Activated CD8-positive, alpha-beta T cell treated with anti-CD3 and anti-CD28 coated beads for 36 hours (primary cell): ENCODE measurements at regions not wholly inside any gene's neighbourhood (a gene's known extent, or its start where the extent isn't known, plus 50 kb on each side); places are given as distances from the start of the nearest gene placed in this dataset.
"Not testable (repeated sequence)": the region's sequence is repeated elsewhere in the genome, so short reads cannot be mapped to it uniquely, and the experiment has no call there.

Experiments
- ATAC-seq: fragments of 200-7000 bp; cut with Tn5 transposase; one replicate; pipeline ENCODE4 v1.10.0; 2021; ENCODE audit warnings: mild to moderate bottlenecking, moderate library complexity
- CTCF ChIA-PET: fragments of 350-600 bp; sonication (Branson Sonifier 250); formaldehyde crosslinking; loops from one replicate; lab custom pipeline; 2021; ENCODE audit warnings: antibody characterized with exemption; lab: Charles Lee
- POLR2A ChIA-PET: fragments of 350-600 bp; sonication (Branson Sonifier 250); formaldehyde crosslinking; loops from one replicate; lab custom pipeline; 2021; ENCODE audit warnings: antibody characterized with exemption; lab: Charles Lee
- DNase-seq: peaks from one replicate; pipeline ENCODE4 v3.0.0-alpha.2; 2020
- H3K27ac Mint-ChIP-seq: one replicate; pipeline ENCODE4 v1.8.0; 2021; ENCODE audit warnings: mild to moderate bottlenecking, mixed read lengths
- H3K27me3 Mint-ChIP-seq: one replicate; pipeline ENCODE4 v1.8.0; 2021; ENCODE audit warnings: mixed read lengths
- H3K36me3 Mint-ChIP-seq: one replicate; pipeline ENCODE4 v1.8.0; 2021; ENCODE audit warnings: low read depth, mixed read lengths
- H3K4me1 Mint-ChIP-seq: one replicate; pipeline ENCODE4 v1.8.0; 2021; ENCODE audit warnings: low read depth, mixed read lengths
- H3K4me3 Mint-ChIP-seq: one replicate; pipeline ENCODE4 v1.8.0; 2021; ENCODE audit warnings: mild to moderate bottlenecking, moderate library complexity, mixed read lengths
- H3K9me3 Mint-ChIP-seq: one replicate; pipeline ENCODE4 v1.8.0; 2021; ENCODE audit warnings: mixed read lengths
- intact Hi-C: fragments of 100-400 bp; cut with micrococcal nuclease; formaldehyde crosslinking; loops from one replicate; pipeline ENCODE4 v1.10.0; 2022
- TF ChIP-seq, protein P1 (sequence below): fragments of 200-600 bp; IDR thresholded peaks from one replicate; pipeline ENCODE4 v1.8.0; 2022; ENCODE audit warnings: antibody characterized with exemption, mild to moderate bottlenecking

GRCh38 chr3:22691856-22692628 lies 511.1 kb upstream of the UBE2E2 start:
- Mint-ChIP-seq H3K4me3 (no peak overlapping the region), H3K9me3 (no peaks in the 10 kb centered on the region), H3K4me1 (no peaks in the 10 kb centered on the region), H3K27me3 (no peaks in the 10 kb centered on the region), H3K27ac (no peak overlapping the region), H3K36me3 (no peaks in the 10 kb centered on the region)
- DNase-seq (no peak), ATAC-seq (no peak)
- POLR2A ChIA-PET, result no interaction called here
- TF ChIP-seq, protein P1, sequence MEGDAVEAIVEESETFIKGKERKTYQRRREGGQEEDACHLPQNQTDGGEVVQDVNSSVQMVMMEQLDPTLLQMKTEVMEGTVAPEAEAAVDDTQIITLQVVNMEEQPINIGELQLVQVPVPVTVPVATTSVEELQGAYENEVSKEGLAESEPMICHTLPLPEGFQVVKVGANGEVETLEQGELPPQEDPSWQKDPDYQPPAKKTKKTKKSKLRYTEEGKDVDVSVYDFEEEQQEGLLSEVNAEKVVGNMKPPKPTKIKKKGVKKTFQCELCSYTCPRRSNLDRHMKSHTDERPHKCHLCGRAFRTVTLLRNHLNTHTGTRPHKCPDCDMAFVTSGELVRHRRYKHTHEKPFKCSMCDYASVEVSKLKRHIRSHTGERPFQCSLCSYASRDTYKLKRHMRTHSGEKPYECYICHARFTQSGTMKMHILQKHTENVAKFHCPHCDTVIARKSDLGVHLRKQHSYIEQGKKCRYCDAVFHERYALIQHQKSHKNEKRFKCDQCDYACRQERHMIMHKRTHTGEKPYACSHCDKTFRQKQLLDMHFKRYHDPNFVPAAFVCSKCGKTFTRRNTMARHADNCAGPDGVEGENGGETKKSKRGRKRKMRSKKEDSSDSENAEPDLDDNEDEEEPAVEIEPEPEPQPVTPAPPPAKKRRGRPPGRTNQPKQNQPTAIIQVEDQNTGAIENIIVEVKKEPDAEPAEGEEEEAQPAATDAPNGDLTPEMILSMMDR, result no peak
- intact Hi-C loops, result no loop called here
- CTCF ChIA-PET, result no interaction called here

GRCh38 chr3:22700876-22701275 lies 502.3 kb upstream of the UBE2E2 start:
- intact Hi-C loops, result no loop called here
- POLR2A ChIA-PET, result no interaction called here
- TF ChIP-seq, protein P1, result no peak
- DNase-seq (no peak), ATAC-seq (no peak)
- no peak overlapping the region for H3K27ac Mint-ChIP-seq
- no peaks in the 10 kb centered on the region for H3K27me3 Mint-ChIP-seq
- H3K36me3 Mint-ChIP-seq, result no peaks in the 10 kb centered on the region
- peaks cover 2% of the 10 kb centered on the region for H3K9me3 Mint-ChIP-seq
- no peaks in the 10 kb centered on the region for H3K4me1 Mint-ChIP-seq
- CTCF ChIA-PET, result no interaction called here
- no peak overlapping the region for H3K4me3 Mint-ChIP-seq

- DNase-seq (no peak), ATAC-seq (no peak)
- TF ChIP-seq, protein P1, result no peak
- ChIA-PET CTCF (no interaction called here), POLR2A (no interaction called here)
- peaks cover 5% of the 10 kb centered on the region for H3K9me3 Mint-ChIP-seq
- H3K4me1 Mint-ChIP-seq, result no peaks in the 10 kb centered on the region
- H3K27me3 Mint-ChIP-seq, result no peaks in the 10 kb centered on the region
- H3K4me3 Mint-ChIP-seq, result no peak overlapping the region
- no peaks in the 10 kb centered on the region for H3K36me3 Mint-ChIP-seq
- intact Hi-C loops, result no loop called here
- no peak overlapping the region for H3K27ac Mint-ChIP-seq
These were observed 499.0 kb upstream of the UBE2E2 start for GRCh38 chr3:22704166-22704565.

DNA sequence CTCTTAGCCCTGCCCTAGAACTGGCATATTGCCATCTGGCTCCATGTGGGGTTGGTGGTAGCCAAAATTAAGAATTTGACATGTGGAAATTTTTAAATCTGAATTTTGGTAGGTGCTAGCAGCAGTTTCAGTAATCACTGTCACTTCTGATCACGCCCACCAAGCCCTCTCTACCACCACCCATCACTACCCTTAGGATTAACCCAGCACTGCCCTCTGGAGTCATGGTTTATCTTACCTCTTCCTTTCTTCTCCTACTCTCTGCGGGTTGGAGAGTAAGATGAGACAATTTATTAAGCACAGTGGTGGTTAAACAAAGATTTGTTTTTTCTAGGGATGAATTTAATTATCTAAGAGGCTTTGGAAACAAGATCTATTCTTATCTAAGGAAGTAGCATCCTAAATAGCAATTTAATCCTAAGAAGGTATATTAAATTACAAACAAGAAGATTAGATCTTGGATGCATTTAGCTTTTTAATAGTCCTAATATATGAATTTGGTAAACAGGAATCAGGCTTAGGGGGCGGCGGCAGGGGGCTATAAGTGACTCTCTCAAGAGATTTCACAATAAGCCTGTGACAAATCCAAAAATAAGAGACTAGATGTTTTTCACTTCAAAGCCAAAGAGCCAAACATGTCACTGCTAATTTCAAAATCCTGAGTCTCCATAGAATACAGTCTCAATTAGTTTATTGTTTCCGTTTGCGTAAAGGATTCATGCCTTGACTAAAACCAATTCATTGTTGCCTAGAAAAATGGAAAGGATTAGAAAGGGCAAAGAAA lies 498.4 kb upstream of the UBE2E2 start:
- peaks cover 5% of the 10 kb centered on the region for H3K9me3 Mint-ChIP-seq
- H3K4me3 Mint-ChIP-seq, result no peak overlapping the region
- TF ChIP-seq, protein P1, result no peak
- intact Hi-C loops, result no loop called here
- ChIA-PET CTCF (no interaction called here), POLR2A (no interaction called here)
- no peaks in the 10 kb centered on the region for H3K36me3 Mint-ChIP-seq
- no peak for ATAC-seq
- no peaks in the 10 kb centered on the region for H3K27me3 Mint-ChIP-seq
- no peak for DNase-seq
- H3K4me1 Mint-ChIP-seq, result no peaks in the 10 kb centered on the region
- no peak overlapping the region for H3K27ac Mint-ChIP-seq

DNA sequence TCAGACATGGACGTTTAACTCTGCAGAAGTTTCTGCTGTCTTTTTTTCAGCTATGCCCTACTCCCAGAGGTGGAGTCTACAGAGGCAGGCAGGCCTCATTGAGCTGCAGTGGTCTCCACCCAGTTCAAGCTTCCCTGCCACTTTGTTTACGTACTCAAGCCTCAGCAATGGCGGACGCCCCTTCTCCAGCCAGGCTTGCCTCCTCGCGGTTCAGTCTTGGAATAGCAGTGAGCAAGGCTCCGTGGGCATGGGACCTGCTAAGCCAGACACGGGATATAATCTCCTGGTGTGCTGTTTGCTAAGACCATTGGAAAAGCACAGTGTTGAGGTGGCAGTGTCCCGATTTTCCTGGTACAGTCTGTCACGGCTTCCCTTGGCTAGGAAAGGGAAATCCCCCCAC lies 496.2 kb upstream of the UBE2E2 start:
- H3K9me3 Mint-ChIP-seq, intact Hi-C loops, DNase-seq, POLR2A ChIA-PET, H3K27me3 Mint-ChIP-seq, H3K36me3 Mint-ChIP-seq, H3K4me3 Mint-ChIP-seq, ATAC-seq, CTCF ChIA-PET, H3K4me1 Mint-ChIP-seq, H3K27ac Mint-ChIP-seq: not testable (repeated sequence)
